ENCODE measurements at regions not wholly inside any gene's neighbourhood (a gene's known extent, or its start where the extent isn't known, plus 50 kb on each side); places are given as distances from the start of the nearest gene placed in this dataset.

DNA sequence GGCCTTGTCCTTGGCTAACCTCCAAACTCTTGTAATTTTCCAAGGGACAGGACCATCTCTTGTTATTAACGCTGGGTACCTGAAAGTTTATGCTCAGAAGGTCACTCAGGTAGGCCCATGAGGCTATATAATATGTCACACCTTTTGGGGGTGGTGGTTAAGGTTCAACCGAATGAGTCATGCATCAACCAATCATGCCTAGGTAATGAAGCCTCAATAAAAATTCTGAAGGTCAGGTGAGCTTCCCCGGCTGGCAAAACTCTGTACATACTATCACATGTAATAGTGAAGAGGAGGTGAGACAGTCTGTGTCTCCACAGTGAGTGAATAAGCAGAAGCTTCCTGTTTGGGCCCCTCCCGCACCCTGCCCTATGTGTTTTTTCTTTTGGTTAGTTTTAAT lies 424.9 kb downstream of the PCDH17 start:
- H3K4me1 ChIP-seq, result no peaks in the 10 kb centered on the region
- H3K27me3 ChIP-seq, result no peaks in the 10 kb centered on the region
- no peak for TF ChIP-seq Cebpa-rat (IDR thresholded peaks at IDR 0.05)
- no peak overlapping the region for H3K4me3 ChIP-seq
- H3K4me2 ChIP-seq, result no peak overlapping the region
- no peak overlapping the region for H3K27ac ChIP-seq
- peaks cover 0 to 7% (median 0%) of the 10 kb centered on the region in 11 experiments; a peak in 4 of 22 replicates for H3K9me3 ChIP-seq (replicated peaks in 1 of 11)
- H4K20me1 ChIP-seq, result no peaks in the 10 kb centered on the region
- no peak overlapping the region for H3K9ac ChIP-seq
- H3K36me3 ChIP-seq, result no peaks in the 10 kb centered on the region

GRCh38 chr13:58059624-58060023 lies 428.1 kb downstream of the PCDH17 start:
- no peaks in the 10 kb centered on the region for H4K20me1 ChIP-seq
- no peaks in the 10 kb centered on the region for H3K27me3 ChIP-seq
- H3K9me3 ChIP-seq (replicated peaks in 1 of 11), result peaks cover 0 to 2% (median 0%) of the 10 kb centered on the region in 11 experiments; a peak in 5 of 22 replicates
- no peak overlapping the region for H3K9ac ChIP-seq
- H3K36me3 ChIP-seq, result no peaks in the 10 kb centered on the region
- no peaks in the 10 kb centered on the region for H3K4me1 ChIP-seq
- no peak overlapping the region for H3K4me3 ChIP-seq
- no peak overlapping the region for H3K27ac ChIP-seq
- no peak overlapping the region for H3K4me2 ChIP-seq
- TF ChIP-seq Cebpa-rat (IDR thresholded peaks at IDR 0.05), result no peak

DNA sequence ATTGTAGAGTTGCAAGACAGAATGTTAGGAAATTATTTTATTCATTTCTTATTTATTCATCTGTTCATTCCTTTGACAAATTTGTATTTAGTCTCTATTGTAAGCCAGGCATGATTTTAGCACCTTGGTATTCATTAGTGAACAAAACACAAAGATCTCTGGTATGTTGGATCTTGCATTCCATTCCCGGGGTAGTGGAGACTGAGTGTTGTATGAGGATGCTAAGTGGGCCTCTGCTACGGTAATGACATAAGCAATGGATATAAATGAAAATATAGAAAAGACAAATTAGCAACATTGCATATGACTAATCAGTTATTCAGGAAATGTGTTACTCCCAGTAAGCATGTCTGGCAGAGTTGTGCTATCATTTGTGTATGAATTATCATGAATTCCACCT lies 449.3 kb downstream of the PCDH17 start:
- Histone ChIP-seq H3K36me3 (no peaks in the 10 kb centered on the region), H3K27ac (no peak overlapping the region), H3K27me3 (peaks cover 0 to 59% (median 0%) of the 10 kb centered on the region in 11 experiments; a peak in 9 of 22 replicates), H3K9me3 (replicated peaks in 1 of 11) (no peaks in the 10 kb centered on the region), H3K4me2 (no peak overlapping the region), H3K9ac (no peak overlapping the region), H4K20me1 (no peaks in the 10 kb centered on the region; a peak in 1 of 22 replicates), H3K4me3 (no peak overlapping the region), H3K4me1 (peaks cover 0 to 5% (median 3%) of the 10 kb centered on the region in 10 experiments; a peak in 8 of 20 replicates)
- TF ChIP-seq Cebpa-rat (IDR thresholded peaks at IDR 0.05), result no peak

DNA sequence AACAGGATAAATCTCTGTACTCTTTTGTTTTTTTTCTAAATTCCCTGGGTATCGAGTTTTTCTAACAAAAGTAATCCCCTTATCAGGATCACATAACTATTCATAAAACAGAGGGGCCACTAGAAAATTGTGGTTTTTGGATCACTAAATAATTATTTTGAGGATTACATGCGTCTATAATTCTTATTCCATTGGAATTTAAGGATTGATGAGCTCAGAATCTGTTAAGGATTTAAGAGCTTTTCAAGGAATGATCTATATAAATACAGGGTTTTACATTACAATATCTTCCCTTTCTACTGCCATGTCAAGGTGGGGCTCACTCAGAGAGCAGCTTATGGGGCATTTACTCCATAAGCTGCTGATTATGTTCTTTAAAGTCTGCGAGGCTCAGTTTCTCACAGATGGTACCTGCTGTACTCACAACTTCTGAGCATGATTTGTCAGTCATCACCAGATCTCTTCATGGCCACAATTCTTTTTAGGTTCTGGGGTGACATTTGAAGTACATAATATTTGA lies 449.8 kb downstream of the PCDH17 start:
- TF ChIP-seq Cebpa-rat (IDR thresholded peaks at IDR 0.05), result no peak
- H3K27ac ChIP-seq, result no peak overlapping the region

GRCh38 chr13:58083064-58083463 lies 451.5 kb downstream of the PCDH17 start:
- Histone ChIP-seq H3K9me3 (replicated peaks in 1 of 11) (no peaks in the 10 kb centered on the region), H3K9ac (no peak overlapping the region), H3K27me3 (peaks cover 0 to 71% (median 0%) of the 10 kb centered on the region in 11 experiments; a peak in 9 of 22 replicates), H3K4me1 (peaks cover 0 to 6% (median 5%) of the 10 kb centered on the region in 10 experiments; a peak in 8 of 20 replicates), H3K36me3 (no peaks in the 10 kb centered on the region), H3K4me3 (no peak overlapping the region), H3K4me2 (no peak overlapping the region), H3K27ac (no peak overlapping the region), H4K20me1 (no peaks in the 10 kb centered on the region; a peak in 1 of 22 replicates)
- TF ChIP-seq Cebpa-rat (IDR thresholded peaks at IDR 0.05), result no peak

More for the DNA sequence above, 449.8 kb downstream of the PCDH17 start:
- Histone ChIP-seq H3K4me3 (no peak overlapping the region), H3K9ac (no peak overlapping the region), H3K9me3 (replicated peaks in 1 of 11) (no peaks in the 10 kb centered on the region), H3K4me2 (no peak overlapping the region), H4K20me1 (no peaks in the 10 kb centered on the region; a peak in 1 of 22 replicates), H3K27me3 (peaks cover 0 to 55% (median 0%) of the 10 kb centered on the region in 11 experiments; a peak in 9 of 22 replicates), H3K4me1 (peaks cover 0 to 6% (median 5%) of the 10 kb centered on the region in 10 experiments; a peak in 8 of 20 replicates), H3K36me3 (no peaks in the 10 kb centered on the region)

GRCh38 chr13:58085274-58085673 lies 453.7 kb downstream of the PCDH17 start:
- TF ChIP-seq Cebpa-rat (IDR thresholded peaks at IDR 0.05), result no peak
- H3K4me3 ChIP-seq, result no peak overlapping the region
- peaks cover 0 to 80% (median 0%) of the 10 kb centered on the region in 11 experiments; a peak in 9 of 22 replicates for H3K27me3 ChIP-seq
- H3K9me3 ChIP-seq (replicated peaks in 1 of 11), result no peaks in the 10 kb centered on the region
- H3K36me3 ChIP-seq, result no peaks in the 10 kb centered on the region
- H4K20me1 ChIP-seq, result no peaks in the 10 kb centered on the region; a peak in 1 of 22 replicates
- H3K4me1 ChIP-seq, result peaks cover 0 to 6% (median 5%) of the 10 kb centered on the region in 10 experiments; a peak in 8 of 20 replicates
- H3K9ac ChIP-seq, result no peak overlapping the region
- peak overlapping the region in 8 of 11 experiments; percentile 8 to 41 (median 23); a peak in 9 of 22 replicates for H3K4me2 ChIP-seq
- H3K27ac ChIP-seq, result no peak overlapping the region

- TF ChIP-seq Cebpa-rat (IDR thresholded peaks at IDR 0.05), result no peak
- H3K4me2 ChIP-seq, result peak overlapping the region in 10 of 11 experiments; percentile 8 to 41 (median 23); a peak in 15 of 22 replicates
- H3K27me3 ChIP-seq, result peaks cover 0 to 82% (median 0%) of the 10 kb centered on the region in 11 experiments; a peak in 9 of 22 replicates
- no peak overlapping the region for H3K9ac ChIP-seq
- no peaks in the 10 kb centered on the region for H3K9me3 ChIP-seq (replicated peaks in 1 of 11)
- no peaks in the 10 kb centered on the region for H3K36me3 ChIP-seq
- no peak overlapping the region for H3K4me3 ChIP-seq
- no peaks in the 10 kb centered on the region; a peak in 1 of 22 replicates for H4K20me1 ChIP-seq
- peaks cover 0 to 6% (median 5%) of the 10 kb centered on the region in 10 experiments; a peak in 8 of 20 replicates for H3K4me1 ChIP-seq
- no peak overlapping the region for H3K27ac ChIP-seq
These were observed 454.3 kb downstream of the PCDH17 start for GRCh38 chr13:58085819-58086218.

DNA sequence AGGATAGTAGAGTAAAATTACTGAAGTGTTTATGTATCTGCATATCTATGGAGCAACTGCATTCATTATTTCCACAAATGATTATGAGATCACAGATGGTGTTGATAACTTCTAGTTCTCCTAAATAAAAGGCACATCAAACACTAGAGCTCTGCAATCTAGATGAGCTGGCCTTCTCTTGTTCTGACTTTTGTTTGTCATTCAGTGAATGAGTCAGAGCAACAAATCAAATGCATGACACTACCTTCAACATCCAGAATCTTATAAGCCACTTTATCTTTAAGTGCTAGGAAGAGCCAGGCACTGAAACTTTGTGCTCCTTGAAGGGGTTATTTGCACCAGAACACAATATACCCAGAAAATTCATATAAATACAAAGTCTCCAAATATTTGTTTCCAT lies 456.0 kb downstream of the PCDH17 start:
- no peaks in the 10 kb centered on the region for H3K36me3 ChIP-seq
- H3K9me3 ChIP-seq (replicated peaks in 1 of 11), result no peaks in the 10 kb centered on the region
- H3K4me1 ChIP-seq, result peaks cover 0 to 6% (median 5%) of the 10 kb centered on the region in 10 experiments; a peak in 8 of 20 replicates
- H3K9ac ChIP-seq, result no peak overlapping the region
- H3K4me2 ChIP-seq, result no peak overlapping the region
- no peak overlapping the region for H3K4me3 ChIP-seq
- no peak overlapping the region for H3K27ac ChIP-seq
- no peak for TF ChIP-seq Cebpa-rat (IDR thresholded peaks at IDR 0.05)
- H3K27me3 ChIP-seq, result peaks cover 0 to 72% (median 0%) of the 10 kb centered on the region in 11 experiments; a peak in 9 of 22 replicates
- no peaks in the 10 kb centered on the region; a peak in 1 of 22 replicates for H4K20me1 ChIP-seq

DNA sequence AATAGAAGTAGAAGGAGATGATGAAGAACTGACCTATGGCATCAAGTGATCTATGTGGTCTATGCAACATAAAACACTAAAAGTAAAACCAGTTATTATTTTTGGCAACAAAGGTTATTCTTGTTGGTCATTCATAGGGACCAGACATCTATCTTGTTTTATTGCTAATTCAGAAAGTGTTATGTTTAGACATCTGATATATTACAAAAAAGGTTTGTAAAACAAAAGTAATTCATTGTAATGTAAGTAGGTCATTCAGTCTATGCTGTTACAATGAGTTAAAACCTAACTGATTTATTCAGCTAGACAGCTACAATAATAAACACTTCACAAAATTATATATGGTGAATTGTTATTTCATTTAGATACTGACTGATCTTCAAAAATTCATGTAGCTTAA lies 461.9 kb downstream of the PCDH17 start:
- no peak overlapping the region for H3K27ac ChIP-seq
- H3K4me3 ChIP-seq, result no peak overlapping the region
- H3K4me2 ChIP-seq, result no peak overlapping the region
- no peaks in the 10 kb centered on the region for H3K4me1 ChIP-seq
- no peaks in the 10 kb centered on the region for H4K20me1 ChIP-seq
- no peak overlapping the region for H3K9ac ChIP-seq
- H3K36me3 ChIP-seq, result no peaks in the 10 kb centered on the region
- H3K27me3 ChIP-seq, result peaks cover 0 to 33% (median 0%) of the 10 kb centered on the region in 11 experiments; a peak in 7 of 22 replicates
- TF ChIP-seq Cebpa-rat (IDR thresholded peaks at IDR 0.05), result no peak
- H3K9me3 ChIP-seq (replicated peaks in 1 of 11), result peaks cover 0 to 8% (median 0%) of the 10 kb centered on the region in 11 experiments; a peak in 2 of 22 replicates

Data from BLaER1 treated with 17β-estradiol and CSF1 and Interleukin-3, amounts not matched to agents 10 nM and 100 nM (cell line).